Small intestine (tissue), 7 donors: ENCODE measurements at regions not wholly inside any gene's neighbourhood (a gene's known extent, or its start where the extent isn't known, plus 50 kb on each side); places are given as distances from the start of the nearest gene placed in this dataset.

Experiments
- DNase-seq, 2 donors: peaks; one replicate each; pipeline versions ENCODE4 v3.0.0 to v3.0.0-alpha.2; 2013
- FAIRE-seq: peaks from 2 replicates; lab custom pipeline; 2012; peaks lifted over from hg19 to GRCh38; lab: Jason Lieb, UNC
- H3K27ac ChIP-seq, 3 donors: one replicate each; pipeline ENCODE4 v1.5.1; 2013; ENCODE audit warnings: low read length in 2 of 3, mild to moderate bottlenecking in 2 of 3, control low read depth in 1 of 3, inconsistent platforms in 1 of 3, low read depth in 1 of 3, moderate library complexity in 1 of 3
- H3K27me3 ChIP-seq, 3 donors: one replicate each; pipeline ENCODE4 v1.6.1; 2013; ENCODE audit warnings: low read length in 3 of 3, inconsistent platforms in 1 of 3; ENCODE audit not compliant: control insufficient read depth in 3 of 3, insufficient read depth in 3 of 3
- H3K36me3 ChIP-seq, 3 donors: one replicate each; pipeline ENCODE4 v1.6.1; 2013; ENCODE audit warnings: low read length in 3 of 3, inconsistent platforms in 1 of 3, low read depth in 1 of 3, mild to moderate bottlenecking in 1 of 3, moderate library complexity in 1 of 3; ENCODE audit not compliant: control insufficient read depth in 3 of 3, insufficient read depth in 2 of 3
- H3K4me1 ChIP-seq, 3 donors: one replicate each; pipeline ENCODE4 v1.6.1; 2013; ENCODE audit warnings: low read length in 2 of 3, inconsistent platforms in 1 of 3, low read depth in 1 of 3, mild to moderate bottlenecking in 1 of 3, moderate library complexity in 1 of 3; ENCODE audit not compliant: control insufficient read depth in 3 of 3, insufficient read depth in 2 of 3
- H3K4me3 ChIP-seq, 3 donors: one replicate each; pipeline ENCODE4 v1.5.1; 2013; ENCODE audit warnings: low read length in 3 of 3, control low read depth in 1 of 3, inconsistent platforms in 1 of 3, low read depth in 1 of 3, mild to moderate bottlenecking in 1 of 3, moderate library complexity in 1 of 3
- H3K9me3 ChIP-seq, 2 donors: one replicate each; pipeline ENCODE4 v1.6.1; 2013; ENCODE audit warnings: low read depth in 1 of 2, low read length in 1 of 2; ENCODE audit not compliant: control insufficient read depth in 2 of 2, insufficient read depth in 1 of 2
- WGBS, 3 donors: extraction: QIAGEN DNeasy Blood & Tissue Kit; methylation state at CpG; one replicate each; pipeline ENCODE4 v1.1.7; 2013; 5-methylcytosine and 5-hydroxymethylcytosine counted together
- donor health status: healthy with polysubstance abuse.
- donor health status: control.
- donor health status: control.
- donor health status: Bipolar disorder and iron deficiency.
- donor health status: healthy.

GRCh38 chr7:63040966-63041610, 957.6 kb upstream of the ZNF722 start:
- peaks cover 4 to 74% of the 10 kb centered on the region in 2 donors for H3K9me3 ChIP-seq
- no peak overlapping the region for H3K27ac ChIP-seq
- DNase-seq = no peak
- no peak overlapping the region for H3K4me3 ChIP-seq
- H3K27me3 ChIP-seq = no peaks in the 10 kb centered on the region
- H3K36me3 ChIP-seq = no peaks in the 10 kb centered on the region
- 79 to 84% (median 81%) methylated on average over 12 of the region's 12 CpGs for WGBS, 3 donors
- no peaks in the 10 kb centered on the region for H3K4me1 ChIP-seq
- FAIRE-seq = no peak

- Histone ChIP-seq H3K4me3 (no peak overlapping the region), H3K4me1 (no peaks in the 10 kb centered on the region), H3K36me3 (no peaks in the 10 kb centered on the region), H3K27me3 (no peaks in the 10 kb centered on the region), H3K27ac (no peak overlapping the region), H3K9me3 (peaks cover 4 to 76% of the 10 kb centered on the region in 2 donors)
- FAIRE-seq (no peak), DNase-seq (no peak)
- 73 to 89% (median 89%) methylated on average over 3 of the region's 3 CpGs for WGBS, 3 donors
These were observed 956.9 kb upstream of the ZNF722 start for GRCh38 chr7:63041786-63042185.

- FAIRE-seq (no peak), DNase-seq (no peak)
- 61 to 62% (median 62%) methylated on average over 10 of the region's 10 CpGs for WGBS, 3 donors
- Histone ChIP-seq H3K4me1 (no peaks in the 10 kb centered on the region), H3K27me3 (no peaks in the 10 kb centered on the region), H3K4me3 (no peak overlapping the region), H3K27ac (no peak overlapping the region), H3K9me3 (peaks cover 4 to 76% of the 10 kb centered on the region in 2 donors), H3K36me3 (no peaks in the 10 kb centered on the region)
These were observed 955.7 kb upstream of the ZNF722 start for GRCh38 chr7:63042730-63043511.

GRCh38 chr7:63043657-63044543, 954.7 kb upstream of the ZNF722 start:
- peaks cover 0 to 75% of the 10 kb centered on the region in 2 donors for H3K9me3 ChIP-seq
- no peak overlapping the region for H3K27ac ChIP-seq
- FAIRE-seq (no peak), DNase-seq (no peak)
- 55 to 62% (median 57%) methylated on average over 9 of the region's 9 CpGs for WGBS, 3 donors
- no peak overlapping the region for H3K4me3 ChIP-seq
- no peaks in the 10 kb centered on the region for H3K27me3 ChIP-seq
- no peaks in the 10 kb centered on the region for H3K4me1 ChIP-seq
- H3K36me3 ChIP-seq = no peaks in the 10 kb centered on the region

- Histone ChIP-seq H3K27me3 (no peaks in the 10 kb centered on the region), H3K9me3 (peaks cover 0 to 71% of the 10 kb centered on the region in 2 donors), H3K4me1 (no peaks in the 10 kb centered on the region), H3K27ac (no peak overlapping the region), H3K36me3 (no peaks in the 10 kb centered on the region), H3K4me3 (no peak overlapping the region)
- DNase-seq (no peak), FAIRE-seq (no peak)
- WGBS, 3 donors = 60 to 75% (median 72%) methylated on average over 3 of the region's 3 CpGs
These were observed 953.9 kb upstream of the ZNF722 start for GRCh38 chr7:63044721-63045120.

GRCh38 chr7:63045575-63045974, 953.1 kb upstream of the ZNF722 start:
- Histone ChIP-seq H3K27ac (no peak overlapping the region), H3K4me1 (no peaks in the 10 kb centered on the region), H3K9me3 (peaks cover 0 to 67% of the 10 kb centered on the region in 2 donors), H3K4me3 (no peak overlapping the region), H3K36me3 (no peaks in the 10 kb centered on the region), H3K27me3 (no peaks in the 10 kb centered on the region)
- FAIRE-seq = no peak
- DNase-seq = no peak
- 18 to 36% (median 36%) methylated on average over 2 of the region's 2 CpGs for WGBS, 3 donors

GRCh38 chr7:63046612-63047011, 952.0 kb upstream of the ZNF722 start:
- no peaks in the 10 kb centered on the region for H3K36me3 ChIP-seq
- peaks cover 0 to 65% of the 10 kb centered on the region in 2 donors for H3K9me3 ChIP-seq
- no peak for DNase-seq
- no peaks in the 10 kb centered on the region for H3K27me3 ChIP-seq
- no peak overlapping the region for H3K27ac ChIP-seq
- FAIRE-seq = no peak
- WGBS, 3 donors = 64 to 69% (median 66%) methylated on average over 3 of the region's 3 CpGs
- no peak overlapping the region for H3K4me3 ChIP-seq
- no peaks in the 10 kb centered on the region for H3K4me1 ChIP-seq

- Histone ChIP-seq H3K36me3 (no peaks in the 10 kb centered on the region), H3K4me3 (no peak overlapping the region), H3K4me1 (no peaks in the 10 kb centered on the region), H3K9me3 (peaks cover 0 to 66% of the 10 kb centered on the region in 2 donors), H3K27ac (no peak overlapping the region), H3K27me3 (no peaks in the 10 kb centered on the region)
- WGBS, 3 donors = 79 to 93% (median 88%) methylated on average over 4 of the region's 4 CpGs
- no peak for DNase-seq
- FAIRE-seq = no peak
These were observed 951.6 kb upstream of the ZNF722 start for GRCh38 chr7:63047061-63047460.
